ENCODE measurements at regions not wholly inside any gene's neighbourhood (a gene's known extent, or its start where the extent isn't known, plus 50 kb on each side); places are given as distances from the start of the nearest gene placed in this dataset.

- no peak for TF ChIP-seq TAF1 (IDR thresholded peaks at IDR 0.05; ENCODE audit: low read depth)
- no peak for TF ChIP-seq MAX (IDR thresholded peaks at IDR 0.05)
- no peak for TF ChIP-seq YY1 (IDR thresholded peaks at IDR 0.05; ENCODE audit: low read depth)
- no peak for TF ChIP-seq REST (IDR thresholded peaks at IDR 0.05; ENCODE audit: low read depth)
- no peak for TF ChIP-seq EP300 (IDR thresholded peaks at IDR 0.05; ENCODE audit: borderline replicate concordance)
- no peak for TF ChIP-seq TCF12 (IDR thresholded peaks at IDR 0.05; ENCODE audit: low read depth)
- TF ChIP-seq EGR1 (IDR thresholded peaks at IDR 0.05), result no peak
- TF ChIP-seq CREB1 (IDR thresholded peaks at IDR 0.05; ENCODE audit: low read depth), result no peak
- TF ChIP-seq CEBPB (IDR thresholded peaks at IDR 0.05), result no peak
- TF ChIP-seq RAD21 (IDR thresholded peaks at IDR 0.05; ENCODE audit: low read depth), result no peak
Measured at GRCh38 chr2:62320657-62321357, 124.9 kb downstream of the B3GNT2 start.
